GM04504 (cell line): ENCODE measurements at regions not wholly inside any gene's neighbourhood (a gene's known extent, or its start where the extent isn't known, plus 50 kb on each side); places are given as distances from the start of the nearest gene placed in this dataset.
"Not testable (repeated sequence)": the region's sequence is repeated elsewhere in the genome, so short reads cannot be mapped to it uniquely, and the experiment has no call there.

Experiments
- DNase-seq: peaks from one replicate; pipeline ENCODE4 v3.0.0-alpha.2; 2012; ENCODE audit warnings: low read depth

GRCh38 chr4:128452415-128452814 is 164.8 kb upstream of the PGRMC2 start:
- no peak for DNase-seq

GRCh38 chr4:128451270-128451905 is 163.8 kb upstream of the PGRMC2 start:
- DNase-seq, result no peak

- DNase-seq, result no peak
These were observed 162.9 kb upstream of the PGRMC2 start for GRCh38 chr4:128450326-128451120.

- DNase-seq, result no peak
These were observed 161.6 kb upstream of the PGRMC2 start for GRCh38 chr4:128449251-128449650.

- no peak for DNase-seq
These were observed 157.1 kb upstream of the PGRMC2 start for GRCh38 chr4:128444544-128445302.

GRCh38 chr4:128440923-128441322 is 153.3 kb upstream of the PGRMC2 start:
- DNase-seq, result no peak

- DNase-seq, result not testable (repeated sequence)
These were observed 149.4 kb upstream of the PGRMC2 start for GRCh38 chr4:128437023-128437422.

GRCh38 chr4:128429023-128429613 is 141.5 kb upstream of the PGRMC2 start:
- not testable (repeated sequence) for DNase-seq

- no peak for DNase-seq
These were observed 140.8 kb upstream of the PGRMC2 start for GRCh38 chr4:128428397-128428796.

- peak; percentile 28 for DNase-seq
These were observed 140.3 kb upstream of the PGRMC2 start for GRCh38 chr4:128427832-128428366.

GRCh38 chr4:128424527-128425497 is 137.2 kb upstream of the PGRMC2 start:
- DNase-seq, result peak; percentile 5

GRCh38 chr4:128422296-128422695 is 134.7 kb upstream of the PGRMC2 start:
- DNase-seq, result not testable (repeated sequence)

GRCh38 chr4:128416921-128417320 is 129.3 kb upstream of the PGRMC2 start:
- DNase-seq, result no peak

GRCh38 chr4:128410037-128410436 is 122.4 kb upstream of the PGRMC2 start:
- DNase-seq, result no peak

GRCh38 chr4:128403586-128403985 is 116.0 kb upstream of the PGRMC2 start:
- no peak for DNase-seq

- DNase-seq, result no peak
These were observed 107.2 kb upstream of the PGRMC2 start for GRCh38 chr4:128394778-128395177.

- no peak for DNase-seq
These were observed 105.6 kb upstream of the PGRMC2 start for GRCh38 chr4:128393101-128393704.

GRCh38 chr4:128390475-128390996 is 102.9 kb upstream of the PGRMC2 start:
- no peak for DNase-seq

- no peak for DNase-seq
These were observed 101.2 kb upstream of the PGRMC2 start for GRCh38 chr4:128388796-128389195.

GRCh38 chr4:128388352-128388630 is 100.7 kb upstream of the PGRMC2 start:
- DNase-seq, result no peak
